Endothelial cell of umbilical vein (primary cell): ENCODE measurements at regions not wholly inside any gene's neighbourhood (a gene's known extent, or its start where the extent isn't known, plus 50 kb on each side); places are given as distances from the start of the nearest gene placed in this dataset.

ENCODE experiments used
- EZH2 ChIP-seq: IDR thresholded peaks from 2 replicates; pipeline ENCODE4 v1.6.1; 2012; ENCODE audit warnings: borderline replicate concordance, low read depth, mild to moderate bottlenecking, moderate library complexity, low read length, inconsistent platforms; ENCODE audit not compliant: severe bottlenecking
- POLR2A ChIP-seq: IDR thresholded peaks from 2 replicates; pipeline ENCODE4 v1.6.1; 2012; ENCODE audit warnings: low read depth, mild to moderate bottlenecking, control low read depth, low read length
- TF ChIP-seq, protein P1 (sequence below), 2 donors: IDR thresholded peaks; 1 replicate in 1 of 2; 2 replicates in 1 of 2; pipeline ENCODE4 v1.5.1; 2011; ENCODE audit warnings: low read length in 2 of 2, mild to moderate bottlenecking in 2 of 2, moderate library complexity in 2 of 2, control low read depth in 1 of 2, inconsistent platforms in 1 of 2, low read depth in 1 of 2; ENCODE audit not compliant: insufficient read depth in 1 of 2; ENCODE audit errors: extremely low read depth in 1 of 2

DNA sequence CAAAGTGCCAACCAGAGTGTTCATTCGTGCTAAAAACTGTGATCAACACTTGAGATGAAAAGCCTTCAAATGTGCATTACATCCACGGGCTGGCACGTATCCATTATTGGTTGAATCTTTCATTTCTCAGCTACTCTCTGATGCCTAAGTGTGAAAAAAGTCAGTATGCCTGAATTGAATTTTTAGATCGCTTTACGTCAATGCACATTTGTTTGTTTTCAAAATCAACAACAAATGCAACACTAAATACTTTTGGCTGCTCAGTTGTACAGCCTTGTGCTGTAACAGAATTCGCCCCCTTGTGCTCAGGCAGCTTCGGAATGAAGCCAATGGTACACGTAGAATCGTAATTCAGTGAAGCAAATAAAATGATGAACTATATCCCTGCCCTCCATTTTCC is 446.5 kb upstream of the NRP1 start:
- TF ChIP-seq, protein P1, sequence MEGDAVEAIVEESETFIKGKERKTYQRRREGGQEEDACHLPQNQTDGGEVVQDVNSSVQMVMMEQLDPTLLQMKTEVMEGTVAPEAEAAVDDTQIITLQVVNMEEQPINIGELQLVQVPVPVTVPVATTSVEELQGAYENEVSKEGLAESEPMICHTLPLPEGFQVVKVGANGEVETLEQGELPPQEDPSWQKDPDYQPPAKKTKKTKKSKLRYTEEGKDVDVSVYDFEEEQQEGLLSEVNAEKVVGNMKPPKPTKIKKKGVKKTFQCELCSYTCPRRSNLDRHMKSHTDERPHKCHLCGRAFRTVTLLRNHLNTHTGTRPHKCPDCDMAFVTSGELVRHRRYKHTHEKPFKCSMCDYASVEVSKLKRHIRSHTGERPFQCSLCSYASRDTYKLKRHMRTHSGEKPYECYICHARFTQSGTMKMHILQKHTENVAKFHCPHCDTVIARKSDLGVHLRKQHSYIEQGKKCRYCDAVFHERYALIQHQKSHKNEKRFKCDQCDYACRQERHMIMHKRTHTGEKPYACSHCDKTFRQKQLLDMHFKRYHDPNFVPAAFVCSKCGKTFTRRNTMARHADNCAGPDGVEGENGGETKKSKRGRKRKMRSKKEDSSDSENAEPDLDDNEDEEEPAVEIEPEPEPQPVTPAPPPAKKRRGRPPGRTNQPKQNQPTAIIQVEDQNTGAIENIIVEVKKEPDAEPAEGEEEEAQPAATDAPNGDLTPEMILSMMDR (IDR thresholded peaks at IDR 0.05; ENCODE audit: extremely low read depth in 1 of 2, insufficient read depth in 1 of 2, low read depth in 1 of 2, low read length in 2 of 2), result no peak
- TF ChIP-seq EZH2, result no peak
- TF ChIP-seq POLR2A, result no peak
